Left renal cortex interstitium (tissue), 4 donors: ENCODE measurements at regions not wholly inside any gene's neighbourhood (a gene's known extent, or its start where the extent isn't known, plus 50 kb on each side); places are given as distances from the start of the nearest gene placed in this dataset.
"Not testable (repeated sequence)": the region's sequence is repeated elsewhere in the genome, so short reads cannot be mapped to it uniquely, and the experiment has no call there.

Experiments used
- DNase-seq, 4 donors: peaks; one replicate each; pipeline ENCODE4 v3.0.0-alpha.2; 2013; ENCODE audit warnings: low read depth in 4 of 4, low spot score in 2 of 4, missing footprints in 1 of 4

DNA sequence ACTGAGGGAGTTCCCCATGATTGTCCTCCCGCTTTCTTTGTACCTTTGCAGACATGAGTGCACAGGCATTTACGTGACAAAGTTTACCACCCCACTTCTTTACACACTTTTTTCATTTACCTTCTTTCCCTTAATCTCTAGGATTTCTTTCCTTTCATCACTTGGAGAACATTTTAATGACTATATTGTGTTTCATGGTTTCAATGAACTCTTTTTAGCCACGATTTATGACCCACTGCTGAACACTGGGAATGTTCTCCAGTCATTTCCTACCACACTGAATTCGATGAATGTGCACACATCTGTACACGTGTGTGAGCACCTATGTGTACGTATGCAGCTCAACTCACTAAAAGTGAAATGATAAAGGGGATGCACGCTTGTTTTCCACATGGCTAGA, 371.7 kb upstream of the IGFBP3 start:
- no peak for DNase-seq

GRCh38 chr7:46291601-46292150, 370.6 kb upstream of the IGFBP3 start:
- DNase-seq = peak in 1 of 4 donors; percentile 34

DNA sequence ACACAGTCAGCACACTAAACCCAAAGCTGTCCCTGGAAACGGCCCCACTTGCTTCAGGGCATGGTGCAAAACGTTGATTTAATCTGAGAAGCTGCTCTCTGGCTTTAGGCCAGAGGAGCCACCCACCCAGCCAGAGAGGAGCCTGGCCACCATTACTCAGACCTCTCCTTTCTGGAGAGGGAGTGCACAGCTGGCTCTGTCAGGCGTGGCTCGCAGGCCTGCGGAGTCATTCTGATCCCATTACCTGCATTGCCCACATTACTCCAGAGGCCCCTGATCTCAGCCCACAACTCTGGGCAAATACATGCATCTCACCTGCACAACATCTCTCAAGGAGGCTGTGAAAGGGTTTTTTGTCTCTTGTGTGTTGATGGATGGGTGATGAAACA, 370.0 kb upstream of the IGFBP3 start:
- DNase-seq = no peak

DNA sequence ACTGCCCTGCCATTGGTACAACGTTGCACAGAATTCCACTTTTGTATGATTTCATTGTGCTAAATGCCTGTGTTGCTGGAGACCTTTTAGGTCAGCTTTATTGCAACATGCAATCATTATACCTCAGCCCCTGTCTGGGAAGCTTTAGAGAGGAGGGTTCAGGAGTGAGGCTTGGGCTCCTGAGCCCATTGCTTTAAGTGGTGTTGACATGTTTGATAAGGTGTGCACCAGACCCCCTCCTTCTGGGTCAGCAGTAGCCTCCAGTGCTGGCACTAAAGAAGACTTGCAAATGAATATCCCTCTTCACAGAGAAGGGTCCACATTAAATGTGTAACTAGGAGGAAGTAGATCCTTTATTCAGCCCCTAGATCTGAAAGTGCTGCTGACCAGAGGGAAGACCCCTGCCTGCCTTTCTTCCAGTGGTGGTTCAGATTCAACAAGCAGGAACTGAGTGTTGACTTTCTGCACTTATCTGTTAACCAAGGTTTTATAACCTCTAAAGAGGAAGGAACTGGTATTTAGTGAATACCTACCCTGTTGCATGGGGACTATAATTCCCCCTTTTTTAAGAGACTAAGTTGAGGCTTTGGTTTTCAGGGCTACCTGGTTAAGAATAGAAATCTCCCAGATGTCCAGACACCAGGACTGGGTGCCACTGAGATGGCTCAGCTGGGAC, 369.4 kb upstream of the IGFBP3 start:
- no peak for DNase-seq

DNA sequence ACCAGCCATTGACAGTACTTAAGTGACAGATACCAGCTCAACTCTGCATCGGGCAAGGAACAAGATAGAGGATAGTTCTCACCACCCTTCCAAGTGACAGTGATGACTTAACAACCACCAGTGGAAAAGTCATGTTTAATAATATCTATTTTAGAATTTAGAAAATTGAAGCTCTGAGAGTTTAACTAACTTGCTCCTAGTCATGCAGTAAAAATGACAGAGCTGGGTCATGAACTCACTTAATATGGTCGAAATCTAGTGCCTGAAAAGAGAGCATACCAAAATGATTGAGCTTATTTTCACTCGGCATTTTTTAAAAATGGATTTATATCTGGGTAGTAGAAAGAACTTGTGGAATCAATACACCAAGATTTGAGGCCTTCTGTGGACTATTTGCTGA, 367.8 kb upstream of the IGFBP3 start:
- no peak for DNase-seq

DNA sequence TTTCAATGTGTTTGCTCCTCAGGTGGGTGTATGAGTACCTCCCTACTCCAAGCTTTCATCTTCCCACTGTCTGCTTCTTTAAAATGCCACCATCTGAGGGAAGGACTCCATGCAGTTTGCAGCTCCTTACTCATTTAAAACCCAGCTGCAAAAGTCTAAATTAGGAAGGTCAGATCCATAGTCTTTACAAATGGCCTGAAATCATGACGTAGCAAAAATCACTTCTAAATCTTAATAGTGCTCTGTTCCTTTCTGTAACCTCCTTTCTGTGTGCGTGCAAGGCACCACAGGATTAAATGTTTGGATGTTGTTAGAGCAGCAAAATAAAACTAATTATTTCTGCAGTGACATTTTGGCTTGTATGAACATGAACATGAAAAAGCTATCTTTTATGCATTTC, 366.9 kb upstream of the IGFBP3 start:
- no peak for DNase-seq

- no peak for DNase-seq
Measured at GRCh38 chr7:46286957-46287356, 365.9 kb upstream of the IGFBP3 start.

GRCh38 chr7:46286356-46286755, 365.3 kb upstream of the IGFBP3 start:
- no peak for DNase-seq

GRCh38 chr7:46285878-46286277, 364.8 kb upstream of the IGFBP3 start:
- DNase-seq = no peak

DNA sequence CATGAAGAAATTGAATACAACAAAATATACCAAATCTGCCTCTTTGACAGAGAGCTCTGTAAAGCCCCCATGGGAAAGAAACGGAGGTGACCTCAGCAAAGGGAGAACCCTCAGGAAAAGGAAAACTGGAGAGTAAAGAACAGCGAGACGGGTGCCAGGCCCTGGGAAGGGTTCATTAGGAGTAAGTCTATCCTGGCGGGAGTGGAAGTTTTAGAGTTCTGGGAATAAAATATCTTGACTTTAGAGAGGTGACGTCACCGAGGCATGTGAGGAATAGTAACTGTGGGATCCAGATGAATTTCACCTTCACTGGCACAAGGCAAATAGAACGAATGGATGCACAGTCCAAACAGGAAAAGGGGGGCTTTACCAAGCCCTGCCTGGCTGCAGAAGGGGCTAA, 362.8 kb upstream of the IGFBP3 start:
- no peak for DNase-seq

- DNase-seq = no peak
Measured at GRCh38 chr7:46282155-46282554, 361.1 kb upstream of the IGFBP3 start.

DNA sequence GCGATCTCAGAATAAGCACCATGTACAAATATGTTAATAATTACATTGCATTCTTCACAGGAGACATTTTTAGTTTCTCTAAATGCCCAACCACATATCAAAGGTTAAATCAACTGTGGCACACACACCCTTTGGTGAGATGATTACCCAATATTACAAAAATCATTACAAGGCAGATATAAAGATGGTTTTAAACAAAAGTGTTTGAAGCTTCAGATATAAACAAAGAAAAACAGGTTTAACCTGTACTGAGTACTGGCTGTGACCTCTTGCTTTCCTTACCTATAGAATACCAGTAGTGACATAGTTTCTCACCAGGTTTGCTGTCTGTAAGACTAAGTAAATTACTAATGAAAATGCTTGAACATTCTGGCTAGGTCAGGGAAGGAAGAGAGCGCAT, 360.0 kb upstream of the IGFBP3 start:
- DNase-seq = no peak

DNA sequence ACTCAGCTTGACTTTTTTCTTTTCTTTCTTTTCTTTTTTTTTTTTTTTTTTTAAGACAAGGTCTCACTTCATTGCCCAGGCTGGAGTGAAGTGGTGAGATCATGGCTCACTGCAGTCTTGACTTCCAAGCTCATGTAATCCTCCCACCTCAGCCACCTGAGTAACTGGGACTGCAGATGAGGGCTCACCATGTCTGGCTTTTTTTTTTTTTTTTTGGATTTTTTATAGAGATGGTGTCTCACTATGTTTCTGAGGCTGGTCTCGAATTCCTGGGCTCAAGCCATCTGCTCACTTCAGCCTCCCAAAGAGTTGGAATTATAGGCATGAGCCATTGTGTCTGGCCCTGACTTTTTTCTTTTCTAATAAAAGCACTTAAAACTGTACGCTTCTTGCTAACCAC, 358.2 kb upstream of the IGFBP3 start:
- DNase-seq = no peak

- DNase-seq = no peak
Measured at GRCh38 chr7:46264646-46265045, 343.6 kb upstream of the IGFBP3 start.

DNA sequence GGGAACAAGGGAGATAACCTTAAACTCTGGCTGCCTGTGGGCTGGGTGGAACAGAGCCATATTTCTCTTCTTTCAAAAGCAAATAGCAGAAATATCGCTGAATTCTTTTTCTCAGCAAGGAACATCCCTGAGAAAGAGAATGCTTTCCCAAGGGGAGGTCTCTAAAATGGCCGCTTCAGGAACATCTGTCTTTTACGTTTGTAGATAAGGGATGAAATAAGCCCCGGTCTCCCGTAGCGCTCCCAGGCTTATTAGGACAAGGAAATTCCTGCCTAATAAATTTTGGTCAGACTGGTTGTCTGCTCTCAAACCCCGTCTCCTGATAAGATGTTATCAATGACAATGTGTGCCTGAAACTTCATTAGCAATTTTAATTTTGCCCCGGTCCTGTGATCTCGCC, 340.6 kb upstream of the IGFBP3 start:
- not testable (repeated sequence) for DNase-seq

DNA sequence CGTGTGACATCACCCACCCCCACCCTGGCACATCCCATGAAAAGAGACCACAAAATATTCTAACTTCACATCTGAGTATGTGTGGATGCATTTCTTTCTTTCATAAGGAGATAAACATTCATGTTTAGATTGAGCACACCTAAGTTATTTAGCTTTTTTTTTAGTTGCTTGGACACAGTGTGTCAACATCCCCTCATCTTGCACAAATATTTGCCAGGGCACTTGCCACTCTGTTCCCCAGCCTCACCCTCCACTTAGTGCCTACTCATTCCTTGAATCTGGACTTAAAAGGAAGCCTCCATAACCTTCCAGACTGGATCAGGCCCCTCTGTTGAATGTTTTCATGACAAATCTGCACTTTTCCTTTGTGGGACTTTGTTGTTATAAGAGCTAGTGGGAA, 338.9 kb upstream of the IGFBP3 start:
- DNase-seq = no peak

GRCh38 chr7:46257761-46258448, 336.8 kb upstream of the IGFBP3 start:
- DNase-seq = no peak

- no peak for DNase-seq
Measured at GRCh38 chr7:46256870-46257661, 336.0 kb upstream of the IGFBP3 start.

DNA sequence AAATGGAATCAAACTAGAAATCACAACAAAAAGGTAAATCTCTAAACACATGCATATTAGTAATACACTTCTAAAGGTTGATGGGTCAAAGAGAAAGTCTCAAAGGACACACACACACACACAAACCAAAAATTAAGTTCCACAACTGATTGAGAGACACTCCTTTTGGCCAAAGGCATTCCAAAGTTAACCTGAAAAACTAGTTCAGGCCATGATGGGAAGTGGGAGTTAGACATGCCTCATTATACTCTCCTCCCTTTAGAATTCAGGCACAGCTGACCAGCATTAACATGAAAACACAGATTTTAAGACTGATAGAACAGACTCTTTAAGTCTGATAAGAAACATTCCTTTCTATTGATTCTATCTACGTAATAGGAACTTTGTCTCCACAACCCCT, 332.4 kb upstream of the IGFBP3 start:
- no peak for DNase-seq

GRCh38 chr7:46247664-46248063, 326.6 kb upstream of the IGFBP3 start:
- DNase-seq = no peak

GRCh38 chr7:46245586-46246111, 324.6 kb upstream of the IGFBP3 start:
- no peak for DNase-seq
